ENCODE measurements at regions not wholly inside any gene's neighbourhood (a gene's known extent, or its start where the extent isn't known, plus 50 kb on each side); places are given as distances from the start of the nearest gene placed in this dataset.

GRCh38 chr12:46470975-46471374 is 98.4 kb upstream of the SLC38A2 start:
- H3K4ac ChIP-seq (replicated peaks; ENCODE audit: insufficient read length, low read depth, low read length): no peak overlapping the region
- H3K14ac ChIP-seq (ENCODE audit: insufficient read length): no peak overlapping the region

More at GRCh38 chr12:46470975-46471374, 98.4 kb upstream of the SLC38A2 start:
- no peak overlapping the region for H3K4me2 ChIP-seq (ENCODE audit: insufficient read depth in 1 of 2, low read depth in 2 of 2, low read length in 2 of 2)
- no peaks in the 10 kb centered on the region for H4K20me1 ChIP-seq (replicated peaks in 1 of 2; ENCODE audit: control insufficient read depth in 1 of 2, insufficient read depth in 2 of 2, low read length in 2 of 2)
- CTCF ChIA-PET (ENCODE audit: partially characterized antibody): interaction anchor here (0.7 to 1.9 kb wide), 2 partner anchors 11 to 28 kb away, joined by 3 to 4 read pairs; no protein-coding TSS in a partner anchor
- H2BK20ac ChIP-seq (ENCODE audit: low read length): no peak overlapping the region
- H2BK5ac ChIP-seq (ENCODE audit: low read depth, low read length): no peak overlapping the region
- POLR2A ChIA-PET (ENCODE audit: partially characterized antibody): interaction anchor here (0.6 to 1.4 kb wide), 3 partner anchors 10 to 100 kb away, joined by 3 read pairs; no protein-coding TSS in a partner anchor
- H4K91ac ChIP-seq (replicated peaks; ENCODE audit: insufficient read length, low read length): no peak overlapping the region
- 92% methylated on average over 1 of the region's 1 CpG; no CpG with 5 or more reads in 1 of the 2 experiments for WGBS, 2 experiments (ENCODE audit: extremely low coverage in 1 of 2, insufficient coverage in 1 of 2, insufficient read length in 1 of 2, insufficient replicate concordance in 2 of 2, low coverage in 1 of 2, low lambda C conversion rate in 2 of 2, missing lambda C conversion rate in 1 of 2)
- no peaks in the 10 kb centered on the region for H3K27me3 ChIP-seq (replicated peaks in 1 of 4; ENCODE audit: control insufficient read depth in 3 of 4, extremely low read depth in 1 of 4, insufficient read depth in 3 of 4, low read length in 3 of 4)
- H3K23me2 ChIP-seq (ENCODE audit: low read depth, low read length): no peaks in the 10 kb centered on the region
- H4K5ac ChIP-seq (ENCODE audit: insufficient read length, low read depth, low read length): no peak overlapping the region
- TF ChIP-seq HDAC6 (IDR thresholded peaks at IDR 0.05; ENCODE audit: low read depth, low read length) (no peak), CTBP2 (IDR thresholded peaks at IDR 0.05; ENCODE audit: borderline replicate concordance, insufficient read depth, insufficient read length, low read length) (no peak), SRF (IDR thresholded peaks at IDR 0.05; ENCODE audit: low read depth, low read length) (no peak), EZH2 (IDR thresholded peaks at IDR 0.05; ENCODE audit: low read depth, low read length, severe bottlenecking) (no peak), KDM1A (IDR thresholded peaks at IDR 0.05; ENCODE audit: borderline replicate concordance, low read length) (no peak), NANOG (IDR thresholded peaks at IDR 0.05; ENCODE audit: insufficient read depth, low read depth, low read length, poor library complexity, severe bottlenecking) (no peak), CBX5 (IDR thresholded peaks at IDR 0.05; ENCODE audit: low read depth, low read length) (no peak), BACH1 (IDR thresholded peaks at IDR 0.05; ENCODE audit: low read length) (no peak), TEAD4 (IDR thresholded peaks at IDR 0.05; ENCODE audit: low read depth, low read length) (no peak), YY1 (IDR thresholded peaks at IDR 0.05; ENCODE audit: low read depth, low read length) (no peak), MAX (IDR thresholded peaks at IDR 0.05) (no peak), RBBP5 (IDR thresholded peaks at IDR 0.05; ENCODE audit: borderline replicate concordance, low read depth, low read length) (no peak), CHD1 (IDR thresholded peaks at IDR 0.05; ENCODE audit: low read depth, low read length) (no peak), KDM5A (IDR thresholded peaks at IDR 0.05; ENCODE audit: low read length) (no peak), SP1 (IDR thresholded peaks at IDR 0.05; ENCODE audit: low read depth, low read length) (no peak)
- no peaks in the 10 kb centered on the region for H3K79me1 ChIP-seq (ENCODE audit: low read depth, low read length)
- FAIRE-seq: no peak
- no peak overlapping the region for H2AK5ac ChIP-seq (ENCODE audit: low read depth, low read length)
- peaks cover 0 to 5% (median 2%) of the 10 kb centered on the region in 4 experiments; a peak in 3 of 7 replicates for H3K4me1 ChIP-seq (replicated peaks in 1 of 4; ENCODE audit: control insufficient read depth in 3 of 4, insufficient read depth in 4 of 4, low read length in 3 of 4)
- H4K8ac ChIP-seq (ENCODE audit: extremely low read depth, insufficient read depth, low read length): no peak overlapping the region
- no peak overlapping the region for H3K4me3 ChIP-seq (ENCODE audit: extremely low read depth in 1 of 4, insufficient read depth in 2 of 4, low read depth in 3 of 4, low read length in 4 of 4)
- H3K9me3 ChIP-seq (ENCODE audit: insufficient read depth in 2 of 2, low read depth in 1 of 2, low read length in 1 of 2): no peaks in the 10 kb centered on the region
- H3K79me2 ChIP-seq (ENCODE audit: control insufficient read depth in 1 of 2, insufficient read depth in 2 of 2, low read length in 2 of 2): no peaks in the 10 kb centered on the region
- H2BK120ac ChIP-seq (replicated peaks; ENCODE audit: low read depth, low read length): no peak overlapping the region
- H2BK15ac ChIP-seq (ENCODE audit: low read length): no peak overlapping the region
- H3K23ac ChIP-seq (ENCODE audit: insufficient read length): no peak overlapping the region
- no peak overlapping the region for H3K27ac ChIP-seq (ENCODE audit: low read depth, low read length)
- H3K56ac ChIP-seq (replicated peaks; ENCODE audit: insufficient read length, low read depth, low read length): no peak overlapping the region
- H3K18ac ChIP-seq (ENCODE audit: extremely low read depth, low read length): no peak overlapping the region
- no peaks in the 10 kb centered on the region for H3K36me3 ChIP-seq (ENCODE audit: control insufficient read depth in 2 of 4, insufficient read depth in 4 of 4, low read length in 3 of 4)
- DNase-seq (ENCODE audit: low read depth in 1 of 2, low spot score in 2 of 2): no peak
- no peak overlapping the region for H2AFZ ChIP-seq (ENCODE audit: low read length)
- H3K9ac ChIP-seq (replicated peaks in 1 of 4; ENCODE audit: extremely low read depth in 1 of 4, low read depth in 3 of 4, low read length in 3 of 4): no peak overlapping the region
- no peak overlapping the region for H2BK12ac ChIP-seq (ENCODE audit: low read depth, low read length)
